ENCODE measurements at regions not wholly inside any gene's neighbourhood (a gene's known extent, or its start where the extent isn't known, plus 50 kb on each side); places are given as distances from the start of the nearest gene placed in this dataset.

DNA sequence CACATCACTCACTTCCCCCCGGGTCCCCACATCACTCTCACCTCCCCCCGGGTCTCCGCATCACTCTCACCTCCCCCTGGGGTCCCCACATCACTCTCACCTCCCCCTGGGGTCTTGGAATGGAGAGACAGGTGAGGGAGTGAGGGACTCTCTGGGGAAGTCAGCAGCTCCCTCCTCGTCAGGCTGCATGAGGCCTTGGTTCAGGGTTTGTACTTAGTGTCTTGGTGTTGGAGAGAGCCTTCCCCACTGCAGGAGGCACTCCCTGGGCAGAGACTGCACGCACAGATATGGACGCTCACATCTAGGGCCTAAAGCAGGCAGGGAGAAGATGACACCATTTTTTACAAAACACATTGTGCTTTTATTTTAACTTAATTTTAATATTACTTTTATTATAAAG, 56.5 kb upstream of the IRX4 start:
- FAIRE-seq = no peak
- Histone ChIP-seq H2BK120ac (replicated peaks; ENCODE audit: low read depth, low read length) (no peak overlapping the region), H3K9ac (replicated peaks in 1 of 4; ENCODE audit: extremely low read depth in 1 of 4, low read depth in 3 of 4, low read length in 3 of 4) (no peak overlapping the region), H4K8ac (ENCODE audit: extremely low read depth, insufficient read depth, low read length) (no peak overlapping the region), H3K4me1 (replicated peaks in 1 of 4; ENCODE audit: control insufficient read depth in 3 of 4, insufficient read depth in 4 of 4, low read length in 3 of 4) (no peaks in the 10 kb centered on the region), H4K5ac (ENCODE audit: insufficient read length, low read depth, low read length) (no peak overlapping the region), H4K91ac (replicated peaks; ENCODE audit: insufficient read length, low read length) (no peak overlapping the region), H2BK12ac (ENCODE audit: low read depth, low read length) (no peak overlapping the region), H2BK15ac (ENCODE audit: low read length) (no peak overlapping the region), H3K4ac (replicated peaks; ENCODE audit: insufficient read length, low read depth, low read length) (no peak overlapping the region), H2BK5ac (ENCODE audit: low read depth, low read length) (no peak overlapping the region), H3K9me3 (ENCODE audit: insufficient read depth in 2 of 2, low read depth in 1 of 2, low read length in 1 of 2) (no peaks in the 10 kb centered on the region), H3K79me2 (ENCODE audit: control insufficient read depth in 1 of 2, insufficient read depth in 2 of 2, low read length in 2 of 2) (no peaks in the 10 kb centered on the region), H3K27me3 (replicated peaks in 1 of 4; ENCODE audit: control insufficient read depth in 3 of 4, extremely low read depth in 1 of 4, insufficient read depth in 3 of 4, low read length in 3 of 4) (no peaks in the 10 kb centered on the region; a peak in 2 of 7 replicates), H3K18ac (ENCODE audit: extremely low read depth, low read length) (no peak overlapping the region), H3K56ac (replicated peaks; ENCODE audit: insufficient read length, low read depth, low read length) (no peak overlapping the region), H3K4me3 (ENCODE audit: extremely low read depth in 1 of 4, insufficient read depth in 2 of 4, low read depth in 3 of 4, low read length in 4 of 4) (no peak overlapping the region), H2BK20ac (ENCODE audit: low read length) (no peak overlapping the region), H2AK5ac (ENCODE audit: low read depth, low read length) (no peak overlapping the region), H3K23ac (ENCODE audit: insufficient read length) (no peak overlapping the region), H3K79me1 (ENCODE audit: low read depth, low read length) (no peaks in the 10 kb centered on the region; the same call in 1 of the 2 replicates), H3K23me2 (ENCODE audit: low read depth, low read length) (no peaks in the 10 kb centered on the region), H3K36me3 (ENCODE audit: control insufficient read depth in 2 of 4, insufficient read depth in 4 of 4, low read length in 3 of 4) (no peaks in the 10 kb centered on the region), H4K20me1 (replicated peaks in 1 of 2; ENCODE audit: control insufficient read depth in 1 of 2, insufficient read depth in 2 of 2, low read length in 2 of 2) (no peaks in the 10 kb centered on the region), H2AFZ (ENCODE audit: low read length) (no peak overlapping the region), H3K14ac (ENCODE audit: insufficient read length) (no peak overlapping the region), H3K27ac (ENCODE audit: low read depth, low read length) (no peak overlapping the region), H3K4me2 (ENCODE audit: insufficient read depth in 1 of 2, low read depth in 2 of 2, low read length in 2 of 2) (no peak overlapping the region)
- 70% methylated on average over 6 of the region's 6 CpGs; no CpG with 5 or more reads in 1 of the 2 experiments for WGBS, 2 experiments (ENCODE audit: extremely low coverage in 1 of 2, insufficient coverage in 1 of 2, insufficient read length in 1 of 2, insufficient replicate concordance in 2 of 2, low coverage in 1 of 2, low lambda C conversion rate in 2 of 2, missing lambda C conversion rate in 1 of 2)
- ChIA-PET POLR2A (ENCODE audit: partially characterized antibody) (no interaction called here), CTCF (ENCODE audit: partially characterized antibody) (interaction anchor here (0.8 to 1.5 kb wide), 2 partner anchors 84 to 175 kb away, joined by 3 to 4 read pairs; no protein-coding TSS in a partner anchor)
- TF ChIP-seq POU5F1 (IDR thresholded peaks at IDR 0.05; ENCODE audit: low read depth, low read length) = no peak
- TF ChIP-seq SUZ12 (IDR thresholded peaks at IDR 0.05; ENCODE audit: low read length) = no peak
- TF ChIP-seq FOSL1 (IDR thresholded peaks at IDR 0.05; ENCODE audit: insufficient read depth, low read depth, low read length) = no peak
- no peak for TF ChIP-seq MAFK (IDR thresholded peaks at IDR 0.05; ENCODE audit: low read depth, low read length)
- TF ChIP-seq SP1 (IDR thresholded peaks at IDR 0.05; ENCODE audit: low read depth, low read length) = no peak
- TF ChIP-seq NRF1 (IDR thresholded peaks at IDR 0.05; ENCODE audit: low read depth, low read length) = no peak
- no peak for TF ChIP-seq SIRT6 (IDR thresholded peaks at IDR 0.05; ENCODE audit: low read length)
- no peak for TF ChIP-seq CHD1 (IDR thresholded peaks at IDR 0.05; ENCODE audit: low read depth, low read length)
- no peak for DNase-seq (ENCODE audit: low read depth in 1 of 2, low spot score in 2 of 2)

Measured in H1 (cell line).